ACC112 (cell line): ENCODE measurements at regions not wholly inside any gene's neighbourhood (a gene's known extent, or its start where the extent isn't known, plus 50 kb on each side); places are given as distances from the start of the nearest gene placed in this dataset.
"Not testable (repeated sequence)": the region's sequence is repeated elsewhere in the genome, so short reads cannot be mapped to it uniquely, and the experiment has no call there.

Source experiments
- H2AFZ ChIP-seq: fragments of 200-600 bp; sonication (generic); one replicate; pipeline ENCODE4 v1.6.0; 2017; ENCODE audit warnings: antibody characterized with exemption, low read length; ENCODE audit not compliant: unreplicated experiment
- H3K27ac ChIP-seq: fragments of 200-600 bp; sonication (generic); 2 replicates; pipeline ENCODE4 v1.5.1; 2014; ENCODE audit warnings: low read depth, mild to moderate bottlenecking, antibody characterized with exemption, low read length, moderate library complexity
- H3K27me3 ChIP-seq: fragments of 200-600 bp; sonication (generic); 2 replicates; pipeline ENCODE4 v1.6.1; 2014; ENCODE audit warnings: mild to moderate bottlenecking, antibody characterized with exemption, low read length, moderate library complexity, mixed read lengths; ENCODE audit not compliant: insufficient read depth
- H3K36me3 ChIP-seq: fragments of 200-600 bp; sonication (generic); 2 replicates; pipeline ENCODE4 v1.6.1; 2016; ENCODE audit warnings: mild to moderate bottlenecking, antibody characterized with exemption, low read length, moderate library complexity, mixed read lengths; ENCODE audit not compliant: insufficient read depth
- H3K4me1 ChIP-seq: fragments of 200-600 bp; sonication (generic); one replicate; pipeline ENCODE4 v1.6.1; 2016; ENCODE audit warnings: low read length, mixed read lengths; ENCODE audit not compliant: insufficient read depth, unreplicated experiment, control insufficient read depth
- H3K4me3 ChIP-seq: fragments of 200-600 bp; sonication (generic); 2 replicates; pipeline ENCODE4 v1.5.1; 2014; ENCODE audit warnings: mild to moderate bottlenecking, low read depth, low read length
- H3K79me2 ChIP-seq: fragments of 200-600 bp; sonication (generic); one replicate; pipeline ENCODE4 v1.6.0; 2016; ENCODE audit warnings: low read length; ENCODE audit not compliant: control insufficient read depth, unreplicated experiment, insufficient read depth

DNA sequence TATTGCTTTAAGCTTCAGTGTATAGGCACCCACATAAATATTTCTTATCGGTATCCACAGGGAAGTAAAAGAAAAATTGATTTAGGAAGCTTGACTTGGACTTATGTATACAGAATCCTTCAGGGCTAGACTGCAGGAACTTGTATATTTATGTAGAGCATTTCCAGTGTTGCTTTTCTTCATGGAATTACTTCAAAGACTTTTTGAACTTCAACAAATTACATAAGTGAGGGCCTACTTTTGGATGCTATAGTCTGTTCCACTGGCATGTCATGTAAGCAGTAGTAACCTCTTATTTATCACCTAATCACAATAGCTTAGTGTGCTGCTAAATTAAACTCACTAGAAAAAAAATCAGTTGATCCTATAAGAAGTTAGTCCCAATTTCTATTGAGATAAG lies 557.9 kb upstream of the SLITRK6 start:
- H3K27me3 ChIP-seq, result no peaks in the 10 kb centered on the region
- no peaks in the 10 kb centered on the region for H3K36me3 ChIP-seq
- no peak overlapping the region for H3K4me3 ChIP-seq
- H3K4me1 ChIP-seq, result no peaks in the 10 kb centered on the region
- H2AFZ ChIP-seq, result no peak overlapping the region
- no peaks in the 10 kb centered on the region for H3K79me2 ChIP-seq
- no peak overlapping the region for H3K27ac ChIP-seq

DNA sequence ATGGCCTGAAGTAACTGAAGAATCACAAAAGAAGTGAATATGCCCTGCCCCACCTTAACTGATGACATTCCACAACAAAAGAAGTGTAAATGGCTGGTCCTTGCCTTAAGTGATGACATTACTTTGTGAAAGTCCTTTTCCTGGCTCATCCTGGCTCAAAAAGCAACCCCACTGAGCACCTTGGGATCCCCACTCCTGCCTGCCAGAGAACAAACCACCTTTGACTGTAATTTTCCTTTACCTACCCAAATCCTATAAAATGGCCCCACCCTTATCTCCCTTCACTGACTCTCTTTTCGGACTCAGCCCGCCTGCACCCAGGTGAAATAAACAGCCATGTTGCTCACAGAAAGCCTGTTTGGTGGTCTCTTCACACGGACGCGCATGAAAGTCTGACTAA lies 564.5 kb upstream of the SLITRK6 start:
- H3K4me1 ChIP-seq, H3K4me3 ChIP-seq, H3K36me3 ChIP-seq, H3K27me3 ChIP-seq, H3K27ac ChIP-seq, H3K79me2 ChIP-seq, H2AFZ ChIP-seq: not testable (repeated sequence)

DNA sequence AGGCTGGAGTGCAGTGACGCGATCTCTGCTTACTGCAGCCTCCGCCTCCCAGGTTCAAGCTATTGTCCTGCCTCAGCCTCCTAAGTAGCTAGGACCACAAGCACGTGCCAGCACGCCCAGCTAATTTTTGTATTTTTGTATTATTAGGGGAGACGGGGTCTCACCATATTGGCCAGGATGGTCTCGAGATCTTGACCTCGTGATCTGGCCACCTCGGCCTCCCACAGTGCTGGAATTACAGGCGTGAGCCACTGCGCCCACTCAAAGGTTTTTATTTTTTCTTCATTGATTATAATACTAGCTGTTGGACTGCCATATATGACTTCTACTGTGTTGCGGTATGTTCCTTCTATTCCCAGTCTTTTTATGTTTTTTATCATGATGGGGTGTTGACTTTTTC lies 569.7 kb upstream of the SLITRK6 start:
- no peaks in the 10 kb centered on the region for H3K4me1 ChIP-seq
- H3K79me2 ChIP-seq, result no peaks in the 10 kb centered on the region

DNA sequence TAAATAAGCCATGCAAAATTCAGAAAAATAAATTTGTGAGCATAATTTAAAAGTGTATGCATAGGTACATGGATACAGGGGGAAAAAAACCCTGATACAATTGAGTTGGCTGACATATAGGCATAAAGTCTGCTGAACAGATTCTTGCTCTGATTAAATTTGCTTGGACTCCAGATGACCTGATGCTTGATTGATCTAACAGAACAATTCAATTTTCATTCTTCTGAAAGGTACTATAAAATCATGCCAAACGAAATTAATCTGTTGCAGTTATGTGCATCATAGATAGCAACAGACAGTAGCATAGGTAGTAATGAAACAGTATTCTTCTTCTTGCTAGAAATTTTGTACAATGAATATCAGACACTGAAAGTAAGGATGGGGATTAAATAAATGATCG lies 578.2 kb upstream of the SLITRK6 start:
- Histone ChIP-seq H3K27me3 (no peaks in the 10 kb centered on the region), H3K79me2 (no peaks in the 10 kb centered on the region), H2AFZ (no peak overlapping the region), H3K36me3 (no peaks in the 10 kb centered on the region), H3K4me1 (no peaks in the 10 kb centered on the region), H3K27ac (no peak overlapping the region), H3K4me3 (no peak overlapping the region)

More for the DNA sequence above, 569.7 kb upstream of the SLITRK6 start:
- H2AFZ ChIP-seq, result no peak overlapping the region
- no peaks in the 10 kb centered on the region for H3K36me3 ChIP-seq
- no peaks in the 10 kb centered on the region for H3K27me3 ChIP-seq
- H3K4me3 ChIP-seq, result no peak overlapping the region
- no peak overlapping the region for H3K27ac ChIP-seq

DNA sequence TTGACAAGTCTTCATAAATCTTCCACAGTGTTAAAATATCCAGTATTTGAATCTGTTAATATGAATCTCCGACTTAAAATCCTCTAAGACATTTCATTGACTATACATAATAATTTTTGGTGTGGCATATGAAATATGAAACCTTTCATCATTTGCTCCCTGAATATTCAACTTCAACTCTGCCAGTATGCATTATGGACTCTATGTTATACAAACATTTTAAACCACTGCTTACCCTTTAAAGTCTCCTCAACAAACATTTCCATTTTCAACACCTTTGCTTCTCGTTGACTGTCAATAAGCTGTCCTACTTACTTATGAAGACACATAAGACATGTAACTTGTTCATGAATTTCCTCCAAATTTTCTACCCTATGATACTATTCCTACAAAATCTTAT lies 579.4 kb upstream of the SLITRK6 start:
- no peaks in the 10 kb centered on the region for H3K4me1 ChIP-seq
- H3K36me3 ChIP-seq, result no peaks in the 10 kb centered on the region
- no peaks in the 10 kb centered on the region for H3K27me3 ChIP-seq
- no peak overlapping the region for H3K4me3 ChIP-seq
- no peaks in the 10 kb centered on the region for H3K79me2 ChIP-seq
- H2AFZ ChIP-seq, result no peak overlapping the region
- H3K27ac ChIP-seq, result no peak overlapping the region

DNA sequence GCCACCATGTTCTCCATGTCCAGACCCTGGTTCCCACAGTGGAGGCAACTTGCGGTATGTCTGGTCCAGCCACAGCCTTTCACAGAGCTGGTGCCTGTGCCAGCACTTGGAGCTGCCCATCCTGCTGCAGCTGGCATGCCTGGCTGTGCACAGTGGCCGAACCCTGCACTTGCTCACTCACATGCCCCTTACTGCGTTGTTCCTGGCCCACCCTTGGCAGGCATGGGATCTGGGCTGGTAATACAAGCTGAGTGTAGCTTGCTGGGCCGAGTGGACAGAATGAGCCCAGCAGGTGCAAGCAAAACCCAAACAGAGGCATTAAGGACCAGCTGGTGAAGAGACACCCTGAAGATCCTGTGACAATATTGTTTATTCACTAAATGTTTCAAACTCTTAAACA lies 583.9 kb upstream of the SLITRK6 start:
- Histone ChIP-seq H2AFZ (no peak overlapping the region), H3K4me3 (no peak overlapping the region), H3K4me1 (no peaks in the 10 kb centered on the region), H3K27me3 (no peaks in the 10 kb centered on the region), H3K36me3 (no peaks in the 10 kb centered on the region), H3K79me2 (no peaks in the 10 kb centered on the region), H3K27ac (no peak overlapping the region)

DNA sequence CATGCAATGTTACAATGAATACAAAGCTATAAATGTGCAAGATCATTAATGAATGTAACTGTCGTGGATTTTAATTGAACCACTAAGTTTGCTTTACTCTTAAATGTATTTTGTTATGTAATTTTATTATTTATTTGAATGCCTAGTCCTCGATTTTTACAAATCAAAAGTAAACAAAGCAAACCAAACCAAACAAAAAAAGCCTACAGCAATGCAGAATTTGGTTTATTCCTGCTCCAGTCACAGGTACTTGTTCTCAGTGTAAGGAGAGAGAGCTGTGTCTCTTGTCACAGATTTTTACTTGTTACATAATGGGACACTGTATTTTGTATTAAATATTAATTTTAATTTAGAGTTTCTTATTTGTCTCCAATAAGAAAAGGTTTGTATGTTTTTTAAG lies 584.3 kb upstream of the SLITRK6 start:
- Histone ChIP-seq H3K27ac (no peak overlapping the region), H3K36me3 (no peaks in the 10 kb centered on the region), H3K79me2 (no peaks in the 10 kb centered on the region), H3K4me3 (no peak overlapping the region), H2AFZ (no peak overlapping the region), H3K4me1 (no peaks in the 10 kb centered on the region), H3K27me3 (no peaks in the 10 kb centered on the region)

DNA sequence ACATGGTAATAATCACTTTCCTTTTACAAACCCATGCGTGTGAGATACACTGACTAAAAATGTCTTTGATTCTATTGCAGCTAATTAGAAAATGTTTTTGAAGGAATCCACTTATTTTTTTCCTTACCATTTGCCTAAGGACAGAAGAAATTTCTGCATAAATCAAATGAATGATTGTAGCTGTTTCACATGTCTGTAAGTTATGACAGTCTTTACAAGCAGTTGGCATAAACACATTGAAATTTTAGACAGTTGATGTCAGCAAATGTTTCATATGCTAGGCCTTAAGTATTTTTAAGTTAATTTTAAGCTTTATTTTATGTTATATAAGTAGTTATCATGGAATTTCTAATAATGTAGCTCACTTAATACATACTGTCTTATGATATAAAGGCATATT lies 598.4 kb upstream of the SLITRK6 start:
- no peak overlapping the region for H2AFZ ChIP-seq
- no peak overlapping the region for H3K27ac ChIP-seq
- H3K36me3 ChIP-seq, result no peaks in the 10 kb centered on the region
- no peaks in the 10 kb centered on the region for H3K4me1 ChIP-seq
- H3K79me2 ChIP-seq, result no peaks in the 10 kb centered on the region
- H3K4me3 ChIP-seq, result no peak overlapping the region
- no peaks in the 10 kb centered on the region for H3K27me3 ChIP-seq

DNA sequence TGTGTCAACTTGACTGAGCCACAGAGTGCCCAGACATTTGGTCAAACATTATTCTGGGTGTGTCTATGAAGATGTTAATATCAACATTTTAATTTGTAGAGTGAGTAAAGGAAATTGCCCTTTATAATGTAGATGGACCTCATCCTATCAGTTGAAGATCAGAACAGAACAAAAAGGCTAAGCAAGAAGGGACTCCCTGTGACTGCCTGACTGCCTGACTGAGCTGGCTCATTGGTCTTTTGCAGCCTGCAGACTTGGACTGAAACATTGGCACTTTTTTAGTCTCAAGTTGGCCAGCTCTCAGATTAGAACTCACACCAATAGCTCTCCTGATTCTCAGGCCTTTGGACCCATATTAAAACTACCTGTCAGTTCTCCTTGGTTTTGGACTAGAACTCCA lies 600.4 kb upstream of the SLITRK6 start:
- no peak overlapping the region for H3K4me3 ChIP-seq
- no peak overlapping the region for H3K27ac ChIP-seq
- H2AFZ ChIP-seq, result no peak overlapping the region
- H3K4me1 ChIP-seq, result no peaks in the 10 kb centered on the region
- no peaks in the 10 kb centered on the region for H3K27me3 ChIP-seq
- no peaks in the 10 kb centered on the region for H3K36me3 ChIP-seq
- no peaks in the 10 kb centered on the region for H3K79me2 ChIP-seq

DNA sequence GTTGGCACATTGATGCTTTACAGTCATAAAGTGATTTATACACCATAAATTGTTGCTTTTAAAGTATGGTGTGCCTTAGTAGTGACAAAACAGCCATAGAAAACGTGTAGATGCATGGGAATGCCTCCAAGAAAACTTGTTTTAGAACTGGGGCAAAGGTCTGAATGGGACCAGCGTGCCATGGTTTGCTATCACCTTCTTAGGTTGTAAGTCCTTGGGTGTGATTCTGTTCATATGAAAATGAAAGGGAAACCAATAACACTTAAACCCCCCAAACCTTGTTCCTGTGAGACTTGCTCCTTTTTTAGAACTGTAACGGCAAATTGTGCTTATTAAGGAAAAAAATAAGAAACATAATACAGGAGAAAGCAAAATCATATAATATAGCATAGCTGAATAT lies 603.3 kb upstream of the SLITRK6 start:
- Histone ChIP-seq H3K36me3 (no peaks in the 10 kb centered on the region), H3K79me2 (no peaks in the 10 kb centered on the region), H2AFZ (peak overlapping the region; percentile 39), H3K27ac (no peak overlapping the region), H3K4me1 (no peaks in the 10 kb centered on the region), H3K4me3 (peak overlapping the region; percentile 4; the same call in 1 of the 2 replicates), H3K27me3 (no peaks in the 10 kb centered on the region)

DNA sequence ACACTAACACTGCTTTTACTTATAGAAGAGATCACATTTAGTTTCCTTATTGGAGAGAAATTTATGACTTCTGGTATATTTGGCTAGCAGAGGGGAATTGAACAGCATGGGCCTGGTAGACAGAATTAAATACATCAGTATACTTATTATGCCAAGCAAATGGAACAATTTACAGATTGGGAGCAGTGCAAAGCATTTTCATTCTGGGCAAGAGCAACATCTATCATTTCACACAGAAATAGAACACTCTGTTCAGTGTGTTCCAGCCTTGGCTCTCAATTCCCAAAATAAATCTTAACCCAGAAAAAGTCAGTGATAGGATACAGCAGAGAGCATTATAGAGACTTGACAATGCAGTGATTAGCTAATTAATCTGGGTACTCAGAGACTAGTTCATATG lies 604.0 kb upstream of the SLITRK6 start:
- H3K4me1 ChIP-seq, result no peaks in the 10 kb centered on the region
- H3K27me3 ChIP-seq, result no peaks in the 10 kb centered on the region
- no peak overlapping the region for H3K27ac ChIP-seq
- H3K36me3 ChIP-seq, result no peaks in the 10 kb centered on the region
- H2AFZ ChIP-seq, result peak overlapping the region; percentile 84
- H3K4me3 ChIP-seq, result peak overlapping the region; percentile 4; the same call in 1 of the 2 replicates
- no peaks in the 10 kb centered on the region for H3K79me2 ChIP-seq
